ENCODE measurements at regions not wholly inside any gene's neighbourhood (a gene's known extent, or its start where the extent isn't known, plus 50 kb on each side); places are given as distances from the start of the nearest gene placed in this dataset.

GRCh38 chr9:87245271-87245670 lies 252.4 kb upstream of the DAPK1 start:
- no peak overlapping the region for H3K4me2 ChIP-seq (ENCODE audit: low read length)
- H2AFZ ChIP-seq (ENCODE audit: low read length), result no peak overlapping the region
- no peak overlapping the region for H3K4me3 ChIP-seq (ENCODE audit: low read depth, low read length, poor library complexity, severe bottlenecking)
- no peak for TF ChIP-seq CTCF (conservative IDR thresholded peaks at IDR 0.05; ENCODE audit: low read length)
- no peak for TF ChIP-seq EZH2phosphoT487 (IDR thresholded peaks at IDR 0.05; ENCODE audit: borderline replicate concordance, low read depth, low read length)
- BruUV-seq (replicated peaks), result no TSS peak
- H3K79me2 ChIP-seq (ENCODE audit: insufficient read depth, low read depth, low read length), result no peaks in the 10 kb centered on the region
- DNase-seq (ENCODE audit: low spot score), result no peak
- ChIA-PET CTCF (ENCODE audit: unreplicated experiment) (no interaction called here), POLR2A (interaction anchor here (0.7 kb wide), 1 partner anchor 15 kb away, joined by 3 read pairs; no protein-coding TSS in a partner anchor)
- intact Hi-C loops (cut with micrococcal nuclease; ENCODE audit: unreplicated experiment), result no loop called here
- H3K27ac ChIP-seq (ENCODE audit: low read depth, low read length, poor library complexity, severe bottlenecking), result no peak overlapping the region
- H3K9me2 ChIP-seq (ENCODE audit: insufficient read depth, low read length), result no peaks in the 10 kb centered on the region
- H3K9me3 ChIP-seq (ENCODE audit: low read length), result no peaks in the 10 kb centered on the region
- H3K36me3 ChIP-seq (ENCODE audit: insufficient read depth, low read length), result no peaks in the 10 kb centered on the region
- H3K4me1 ChIP-seq (ENCODE audit: insufficient read depth, low read length, poor library complexity, severe bottlenecking), result no peaks in the 10 kb centered on the region
- H4K20me1 ChIP-seq (ENCODE audit: insufficient read depth, low read length), result no peaks in the 10 kb centered on the region

- Histone ChIP-seq H3K4me1 (ENCODE audit: insufficient read depth, low read length, poor library complexity, severe bottlenecking) (no peaks in the 10 kb centered on the region), H3K4me3 (ENCODE audit: low read depth, low read length, poor library complexity, severe bottlenecking) (no peak overlapping the region), H3K9me2 (ENCODE audit: insufficient read depth, low read length) (no peaks in the 10 kb centered on the region), H3K36me3 (ENCODE audit: insufficient read depth, low read length) (no peaks in the 10 kb centered on the region), H3K4me2 (ENCODE audit: low read length) (no peak overlapping the region), H3K27ac (ENCODE audit: low read depth, low read length, poor library complexity, severe bottlenecking) (no peak overlapping the region), H4K20me1 (ENCODE audit: insufficient read depth, low read length) (no peaks in the 10 kb centered on the region), H3K79me2 (ENCODE audit: insufficient read depth, low read depth, low read length) (no peaks in the 10 kb centered on the region), H2AFZ (ENCODE audit: low read length) (no peak overlapping the region), H3K9me3 (ENCODE audit: low read length) (no peaks in the 10 kb centered on the region)
- TF ChIP-seq EZH2phosphoT487 (IDR thresholded peaks at IDR 0.05; ENCODE audit: borderline replicate concordance, low read depth, low read length), result no peak
- TF ChIP-seq CTCF (conservative IDR thresholded peaks at IDR 0.05; ENCODE audit: low read length), result no peak
- intact Hi-C loops (cut with micrococcal nuclease; ENCODE audit: unreplicated experiment), result no loop called here
- no peak for DNase-seq (ENCODE audit: low spot score)
- no TSS peak for BruUV-seq (replicated peaks)
- CTCF ChIA-PET (ENCODE audit: unreplicated experiment), result no interaction called here
- POLR2A ChIA-PET, result no interaction called here
Measured at GRCh38 chr9:87247097-87247496, 250.6 kb upstream of the DAPK1 start.

- H3K36me3 ChIP-seq (ENCODE audit: insufficient read depth, low read length), result no peaks in the 10 kb centered on the region
- BruUV-seq (replicated peaks), result no TSS peak
- H3K9me3 ChIP-seq (ENCODE audit: low read length), result no peaks in the 10 kb centered on the region
- no peak overlapping the region for H3K4me2 ChIP-seq (ENCODE audit: low read length)
- TF ChIP-seq CTCF (conservative IDR thresholded peaks at IDR 0.05; ENCODE audit: low read length) (no peak), EZH2phosphoT487 (IDR thresholded peaks at IDR 0.05; ENCODE audit: borderline replicate concordance, low read depth, low read length) (no peak)
- no peaks in the 10 kb centered on the region for H3K79me2 ChIP-seq (ENCODE audit: insufficient read depth, low read depth, low read length)
- no peak overlapping the region for H3K27ac ChIP-seq (ENCODE audit: low read depth, low read length, poor library complexity, severe bottlenecking)
- POLR2A ChIA-PET, result no interaction called here
- H2AFZ ChIP-seq (ENCODE audit: low read length), result no peak overlapping the region
- intact Hi-C loops (cut with micrococcal nuclease; ENCODE audit: unreplicated experiment), result no loop called here
- DNase-seq (ENCODE audit: low spot score), result no peak
- CTCF ChIA-PET (ENCODE audit: unreplicated experiment), result no interaction called here
- no peaks in the 10 kb centered on the region for H3K4me1 ChIP-seq (ENCODE audit: insufficient read depth, low read length, poor library complexity, severe bottlenecking)
- H4K20me1 ChIP-seq (ENCODE audit: insufficient read depth, low read length), result no peaks in the 10 kb centered on the region
- no peak overlapping the region for H3K4me3 ChIP-seq (ENCODE audit: low read depth, low read length, poor library complexity, severe bottlenecking)
- H3K9me2 ChIP-seq (ENCODE audit: insufficient read depth, low read length), result no peaks in the 10 kb centered on the region
Measured at GRCh38 chr9:87249029-87249428, 248.6 kb upstream of the DAPK1 start.

Measured in OCI-LY7 (cell line).